HEK293 (cell line): ENCODE measurements at regions not wholly inside any gene's neighbourhood (a gene's known extent, or its start where the extent isn't known, plus 50 kb on each side); places are given as distances from the start of the nearest gene placed in this dataset.

Experiments used
- BCL6B ChIP-seq: fragments of 450-650 bp; formaldehyde crosslinking; IDR thresholded peaks from 2 replicates; pipeline ENCODE4 v1.5.1; 2017; ENCODE audit warnings: missing biosample characterization, missing genetic modification characterization
- CTCF ChIP-seq: fragments of 450-650 bp; formaldehyde crosslinking; IDR thresholded peaks from 2 replicates; pipeline ENCODE4 v1.5.1; 2016; ENCODE audit warnings: missing biosample characterization, missing genetic modification characterization
- HIC1 ChIP-seq: fragments of 450-650 bp; formaldehyde crosslinking; IDR thresholded peaks from 2 replicates; pipeline ENCODE4 v1.5.1; 2016; ENCODE audit warnings: missing biosample characterization, missing genetic modification characterization
- REST ChIP-seq: fragments of 450-650 bp; formaldehyde crosslinking; IDR thresholded peaks from 2 replicates; pipeline ENCODE4 v1.5.1; 2016; ENCODE audit warnings: missing biosample characterization, missing genetic modification characterization
- TCF7L2 ChIP-seq: IDR thresholded peaks from 2 replicates; pipeline ENCODE4 v1.6.1; 2011; ENCODE audit warnings: low read depth, mild to moderate bottlenecking, inconsistent platforms, low read length, moderate library complexity, borderline replicate concordance
- TRIM28 ChIP-seq: IDR thresholded peaks from 2 replicates; pipeline ENCODE4 v1.6.1; 2011; ENCODE audit warnings: low read length, control low read depth, borderline replicate concordance
- YY1 ChIP-seq: fragments of 450-650 bp; formaldehyde crosslinking; IDR thresholded peaks from 2 replicates; pipeline ENCODE4 v1.5.1; 2018; ENCODE audit warnings: missing biosample characterization, missing genetic modification characterization
- ZBTB11 ChIP-seq: fragments of 450-650 bp; formaldehyde crosslinking; conservative IDR thresholded peaks from 2 replicates; pipeline ENCODE4 v1.5.1; 2016; ENCODE audit warnings: low read depth, missing biosample characterization, missing genetic modification characterization
- ZEB2 ChIP-seq: fragments of 450-650 bp; formaldehyde crosslinking; IDR thresholded peaks from 2 replicates; pipeline ENCODE4 v1.5.1; 2016; ENCODE audit warnings: missing biosample characterization, missing genetic modification characterization
- ZNF10 ChIP-seq: fragments of 450-650 bp; formaldehyde crosslinking; IDR thresholded peaks from 2 replicates; pipeline ENCODE4 v1.5.1; 2017; ENCODE audit warnings: missing biosample characterization, missing genetic modification characterization
- ZNF223 ChIP-seq: fragments of 450-650 bp; formaldehyde crosslinking; IDR thresholded peaks from 2 replicates; pipeline ENCODE4 v1.5.1; 2016; ENCODE audit warnings: missing biosample characterization, missing genetic modification characterization
- ZNF24 ChIP-seq: fragments of 450-650 bp; formaldehyde crosslinking; IDR thresholded peaks from 2 replicates; pipeline ENCODE4 v1.5.1; 2016; ENCODE audit warnings: missing biosample characterization, missing genetic modification characterization
- ZNF561 ChIP-seq: fragments of 450-650 bp; IDR thresholded peaks from 2 replicates; pipeline ENCODE4 v1.5.1; 2018; ENCODE audit warnings: missing biosample characterization, missing genetic modification characterization, borderline replicate concordance
- ZNF692 ChIP-seq: fragments of 450-650 bp; formaldehyde crosslinking; IDR thresholded peaks from 2 replicates; pipeline ENCODE4 v1.5.1; 2016; ENCODE audit warnings: missing biosample characterization, missing genetic modification characterization

- TF ChIP-seq TCF7L2 (no peak), ZBTB11 (tag by site-specific recombination) (no peak), CTCF (no peak), BCL6B (tag by site-specific recombination) (no peak), YY1 (tag by site-specific recombination) (no peak), HIC1 (tag by site-specific recombination) (no peak), ZNF692 (no peak), ZNF24 (no peak), ZNF561 (no peak), ZNF10 (tag by site-specific recombination) (no peak), ZNF223 (tag by site-specific recombination) (no peak), REST (tag by site-specific recombination) (no peak), ZEB2 (tag by site-specific recombination) (no peak), TRIM28 (no peak)
These were observed 452.3 kb downstream of the RAB38 start for GRCh38 chr11:87722756-87723565.
